OCI-M1 (cell line): ENCODE measurements at regions not wholly inside any gene's neighbourhood (a gene's known extent, or its start where the extent isn't known, plus 50 kb on each side); places are given as distances from the start of the nearest gene placed in this dataset.
A peak's percentile ranks its signal among the peaks of the same experiment; 100 is the strongest.

Experiments
- DNase-seq: peaks from one replicate; lab custom pipeline; 2025; lab: John Stamatoyannopoulos, UW

GRCh38 chr2:53259395-53260009 lies 508.1 kb upstream of the CHAC2 start:
- DNase-seq: no peak

GRCh38 chr2:53257287-53257686 lies 510.3 kb upstream of the CHAC2 start:
- no peak for DNase-seq

DNA sequence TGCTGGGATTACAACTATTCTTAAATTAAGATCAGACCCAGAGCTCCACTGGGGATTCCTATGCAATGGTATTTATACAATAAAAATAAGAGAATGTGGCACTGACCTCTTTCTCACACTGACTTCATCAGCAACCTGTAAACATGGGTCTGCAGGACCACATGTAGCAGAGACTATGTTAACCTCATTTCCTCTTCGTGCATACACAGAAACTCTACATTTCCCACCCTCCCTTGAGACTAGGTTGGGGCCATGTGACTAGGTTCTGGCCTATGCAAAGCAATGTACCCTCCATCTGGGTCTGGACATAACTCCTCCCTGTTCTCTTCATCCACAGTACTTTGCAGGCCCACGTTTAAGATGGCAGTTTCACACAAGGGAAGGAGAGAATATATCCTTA lies 514.4 kb upstream of the CHAC2 start:
- DNase-seq: no peak

DNA sequence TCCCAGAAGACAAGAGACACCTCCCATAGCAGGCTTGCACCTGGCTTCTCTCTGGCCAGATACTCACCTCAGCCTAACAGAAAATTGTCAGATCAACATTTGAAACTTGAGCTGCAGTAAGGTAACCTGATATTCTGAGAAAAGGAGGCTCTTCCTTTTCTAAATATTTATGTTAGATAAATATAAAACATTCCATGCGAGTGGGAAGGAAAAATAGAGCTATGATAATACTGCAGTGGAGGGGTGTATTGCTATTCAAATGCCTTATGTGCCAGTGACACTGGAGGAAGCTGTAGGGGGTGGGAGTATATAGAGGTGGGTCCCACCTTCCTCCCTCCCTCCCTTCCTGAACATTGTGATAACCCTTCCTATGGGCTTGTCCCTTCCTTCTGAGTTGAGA lies 515.5 kb upstream of the CHAC2 start:
- DNase-seq: no peak

DNA sequence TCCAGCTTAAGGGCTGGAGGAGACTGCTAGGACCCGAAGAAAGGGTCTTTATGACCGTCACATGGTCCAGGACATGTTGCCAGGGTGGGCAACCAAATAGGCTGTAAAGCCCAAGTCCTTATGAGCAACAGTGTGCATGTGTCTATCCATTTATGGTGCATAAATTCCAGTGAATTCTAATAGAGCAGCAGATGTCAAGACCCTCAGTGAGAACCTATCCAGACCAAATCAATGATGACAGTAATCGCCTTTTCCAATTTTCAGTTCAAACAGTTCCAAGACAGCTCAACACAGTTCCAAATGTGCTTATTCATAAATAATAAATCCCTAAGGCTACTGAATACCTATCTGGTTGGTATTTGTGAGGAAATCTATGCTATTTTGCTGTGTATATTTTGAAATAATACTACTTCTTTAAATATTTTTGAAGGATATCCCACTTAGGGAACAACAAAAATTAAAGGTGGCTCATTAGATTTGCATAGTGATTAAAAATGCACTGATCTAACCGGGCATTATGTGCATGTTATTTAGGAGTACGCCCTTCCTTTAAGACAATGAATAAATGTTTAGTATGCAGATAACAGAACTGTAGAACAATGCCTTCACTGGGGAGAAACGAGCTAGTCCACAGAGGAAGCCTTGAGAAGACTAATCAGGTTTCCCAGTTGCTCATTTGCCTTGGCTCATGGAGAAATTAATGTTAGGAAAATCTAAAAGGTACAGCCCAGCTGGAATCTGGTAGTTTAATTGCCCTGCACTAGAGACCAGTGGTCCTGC lies 519.5 kb upstream of the CHAC2 start:
- DNase-seq: no peak

GRCh38 chr2:53243430-53243829 lies 524.2 kb upstream of the CHAC2 start:
- no peak for DNase-seq

- DNase-seq: no peak
Measured at GRCh38 chr2:53242090-53242489, 525.5 kb upstream of the CHAC2 start.

GRCh38 chr2:53235836-53236582 lies 531.6 kb upstream of the CHAC2 start:
- DNase-seq: no peak

GRCh38 chr2:53234548-53234903 lies 533.1 kb upstream of the CHAC2 start:
- no peak for DNase-seq

DNA sequence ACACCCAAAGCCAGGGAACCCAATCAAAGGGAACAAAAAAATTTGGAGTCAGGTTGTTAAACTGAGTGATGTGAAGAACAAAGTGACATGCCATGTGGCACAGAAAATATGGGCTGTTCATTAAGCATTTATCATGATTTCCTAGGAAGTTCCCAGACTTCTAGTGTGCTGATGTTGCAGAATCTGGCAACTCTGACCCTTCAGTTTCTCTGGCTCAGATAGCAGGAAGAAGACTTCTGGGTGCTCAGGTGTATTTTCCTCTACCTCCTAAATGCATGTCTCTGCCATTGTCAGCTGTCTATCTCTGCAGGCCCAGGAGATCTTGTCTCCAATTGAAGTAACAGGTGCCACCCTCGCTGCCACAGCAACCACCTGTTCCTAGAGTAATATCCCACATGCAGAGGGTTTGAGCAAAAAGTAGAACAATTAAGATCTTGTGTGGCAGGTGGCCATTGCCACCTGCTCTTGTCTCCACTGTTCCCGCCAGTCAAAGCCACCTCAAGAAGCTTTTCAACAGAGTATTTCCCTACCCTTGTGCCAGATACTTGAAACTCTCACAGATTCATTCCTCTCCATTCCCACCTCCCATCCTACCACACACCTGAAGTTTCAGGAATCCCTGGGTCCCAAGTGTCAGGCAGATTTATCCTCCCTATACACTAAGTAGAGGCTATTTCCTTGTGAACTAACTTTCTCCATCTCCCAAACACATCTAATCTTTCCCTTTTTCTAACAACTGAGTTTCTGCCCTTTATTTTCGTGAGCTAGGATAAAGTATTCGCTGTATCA lies 533.7 kb upstream of the CHAC2 start:
- DNase-seq: no peak

DNA sequence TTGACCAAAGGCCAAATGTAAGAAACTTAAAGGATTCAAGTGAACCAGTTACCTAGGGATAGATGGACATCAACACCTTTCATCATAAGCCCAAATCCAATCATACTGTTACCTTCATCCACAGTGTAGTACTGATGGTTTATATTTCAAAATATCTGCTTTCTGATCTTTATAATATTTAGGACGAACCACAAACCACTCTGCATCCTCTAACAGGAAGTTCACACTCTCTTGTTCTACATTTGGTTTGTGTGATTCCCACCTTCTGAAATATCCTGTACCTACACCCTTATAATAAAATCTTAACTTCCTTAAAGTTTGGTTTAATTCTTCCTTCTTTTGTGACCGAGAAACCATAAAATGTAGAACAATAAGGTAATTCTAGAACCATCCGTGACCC lies 535.7 kb upstream of the CHAC2 start:
- no peak for DNase-seq

- DNase-seq: no peak
Measured at GRCh38 chr2:53230691-53231090, 536.9 kb upstream of the CHAC2 start.

DNA sequence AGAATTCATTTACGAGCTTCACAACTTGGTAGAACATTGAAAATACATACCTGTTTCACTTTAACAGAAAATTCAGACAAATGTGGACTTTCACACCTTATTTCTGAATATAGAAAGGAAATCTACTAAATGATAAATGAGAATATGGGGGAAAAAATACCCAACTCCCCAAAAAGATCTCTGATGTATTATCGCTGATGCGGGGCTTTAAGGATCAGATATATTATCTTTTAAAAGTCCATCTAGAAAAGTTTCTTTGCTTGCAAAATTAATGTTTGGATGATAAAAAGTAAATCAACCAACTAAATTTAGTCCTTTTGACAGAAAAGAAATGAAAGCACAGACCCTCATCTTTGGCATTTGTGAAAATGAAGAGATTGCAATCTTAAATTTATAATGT lies 540.1 kb upstream of the CHAC2 start:
- no peak for DNase-seq

- peak; percentile 29 for DNase-seq
Measured at GRCh38 chr2:53220969-53221368, 546.6 kb upstream of the CHAC2 start.

DNA sequence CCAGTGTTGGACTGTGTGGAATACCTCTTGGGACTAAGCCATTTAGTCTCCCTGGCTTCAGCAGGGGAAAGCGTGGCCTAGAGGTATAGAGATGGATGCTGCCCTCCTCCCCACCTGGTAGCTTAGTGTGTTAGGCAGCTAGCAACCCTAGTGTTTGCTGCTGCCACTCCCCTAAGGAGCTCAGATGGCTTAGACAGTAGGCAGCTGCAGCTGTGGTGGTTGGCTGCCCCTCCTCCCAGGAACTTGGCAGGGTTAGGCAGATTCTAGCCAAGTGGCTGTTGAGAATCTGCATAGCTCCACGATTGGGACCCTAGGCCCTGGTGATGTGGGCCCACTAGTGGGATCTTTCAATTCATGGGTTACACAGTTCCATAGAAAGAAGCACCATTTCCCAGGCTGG lies 550.4 kb upstream of the CHAC2 start:
- DNase-seq: no peak

DNA sequence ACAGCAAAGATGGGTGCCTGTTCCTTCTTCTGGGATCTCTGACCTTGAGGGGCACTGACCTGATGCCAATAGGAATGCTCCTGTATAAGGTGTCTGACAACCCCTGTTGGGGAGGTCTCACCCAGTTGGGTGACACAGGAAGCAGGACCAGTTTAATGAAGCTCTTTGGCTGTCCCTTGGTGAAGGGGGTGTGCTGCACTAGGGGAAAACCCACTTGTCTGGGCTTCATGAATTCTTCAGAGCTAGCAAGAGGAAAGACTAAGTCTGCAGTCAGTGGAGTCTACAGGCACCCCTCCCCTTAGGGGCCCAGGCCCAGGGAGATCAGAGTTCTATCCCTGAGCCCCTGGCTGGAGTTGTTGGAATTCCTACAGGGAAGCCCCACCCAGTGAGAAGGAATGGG lies 550.8 kb upstream of the CHAC2 start:
- no peak for DNase-seq

- no peak for DNase-seq
Measured at GRCh38 chr2:53212576-53212975, 555.0 kb upstream of the CHAC2 start.

- DNase-seq: no peak
Measured at GRCh38 chr2:53211201-53211774, 556.3 kb upstream of the CHAC2 start.

GRCh38 chr2:53210538-53210937 lies 557.1 kb upstream of the CHAC2 start:
- peak; percentile 9 for DNase-seq

DNA sequence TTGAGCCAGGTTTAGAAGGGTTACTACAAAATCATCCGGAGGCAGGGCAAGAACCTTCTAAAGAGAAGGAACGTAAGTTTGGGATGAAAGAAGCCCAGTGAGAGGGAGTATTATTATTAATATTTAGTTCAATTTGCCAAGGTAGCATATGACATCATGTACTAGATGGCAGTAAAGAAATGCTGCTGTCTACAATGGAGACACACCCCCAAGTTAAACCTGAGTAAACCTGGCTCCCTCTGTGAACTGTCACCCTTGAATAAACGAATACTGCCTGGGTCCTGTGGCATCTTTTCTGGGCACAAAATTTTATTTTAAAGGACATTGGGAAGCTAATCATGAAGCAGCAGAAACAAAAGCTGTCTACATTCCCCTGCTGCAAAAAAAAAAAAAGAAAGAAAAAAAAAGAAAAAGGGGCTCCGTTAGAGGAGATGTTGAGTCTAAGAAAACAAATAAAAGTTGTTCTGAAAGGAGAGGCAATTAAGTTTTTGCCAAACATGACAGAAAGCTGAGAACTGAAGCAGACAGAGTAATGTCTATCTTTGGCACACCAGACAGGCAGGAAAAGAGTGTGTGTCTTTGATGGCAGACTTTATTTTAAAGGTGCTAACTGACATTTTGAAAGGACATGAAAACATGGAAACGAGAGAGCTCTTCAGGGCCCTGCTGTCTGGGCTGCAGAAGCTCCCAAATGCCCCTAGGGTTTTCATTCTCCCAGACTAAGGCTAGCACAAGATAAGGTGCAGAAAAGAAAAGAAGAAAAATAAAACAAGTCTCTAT lies 557.7 kb upstream of the CHAC2 start:
- DNase-seq: no peak

DNA sequence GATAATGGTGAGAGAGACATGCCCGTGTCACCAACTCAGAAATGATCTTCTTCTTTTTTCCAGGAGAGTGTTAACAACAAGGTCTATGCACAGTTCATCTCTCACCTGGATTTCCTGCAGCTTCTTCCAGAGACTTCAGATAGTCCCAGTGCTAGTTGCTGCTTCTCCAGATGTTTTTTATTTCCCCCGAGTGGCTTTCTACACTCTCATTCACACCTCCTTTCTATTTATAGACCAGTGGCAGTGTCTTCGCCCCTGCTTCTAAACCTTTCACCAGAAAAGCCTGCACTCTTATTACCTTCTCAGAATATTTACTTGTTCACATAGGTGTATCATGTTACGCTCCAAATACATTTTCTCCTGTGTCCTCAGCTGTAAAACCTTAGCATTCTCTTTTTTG lies 558.8 kb upstream of the CHAC2 start:
- no peak for DNase-seq
